ENCODE measurements at regions not wholly inside any gene's neighbourhood (a gene's known extent, or its start where the extent isn't known, plus 50 kb on each side); places are given as distances from the start of the nearest gene placed in this dataset.

DNA sequence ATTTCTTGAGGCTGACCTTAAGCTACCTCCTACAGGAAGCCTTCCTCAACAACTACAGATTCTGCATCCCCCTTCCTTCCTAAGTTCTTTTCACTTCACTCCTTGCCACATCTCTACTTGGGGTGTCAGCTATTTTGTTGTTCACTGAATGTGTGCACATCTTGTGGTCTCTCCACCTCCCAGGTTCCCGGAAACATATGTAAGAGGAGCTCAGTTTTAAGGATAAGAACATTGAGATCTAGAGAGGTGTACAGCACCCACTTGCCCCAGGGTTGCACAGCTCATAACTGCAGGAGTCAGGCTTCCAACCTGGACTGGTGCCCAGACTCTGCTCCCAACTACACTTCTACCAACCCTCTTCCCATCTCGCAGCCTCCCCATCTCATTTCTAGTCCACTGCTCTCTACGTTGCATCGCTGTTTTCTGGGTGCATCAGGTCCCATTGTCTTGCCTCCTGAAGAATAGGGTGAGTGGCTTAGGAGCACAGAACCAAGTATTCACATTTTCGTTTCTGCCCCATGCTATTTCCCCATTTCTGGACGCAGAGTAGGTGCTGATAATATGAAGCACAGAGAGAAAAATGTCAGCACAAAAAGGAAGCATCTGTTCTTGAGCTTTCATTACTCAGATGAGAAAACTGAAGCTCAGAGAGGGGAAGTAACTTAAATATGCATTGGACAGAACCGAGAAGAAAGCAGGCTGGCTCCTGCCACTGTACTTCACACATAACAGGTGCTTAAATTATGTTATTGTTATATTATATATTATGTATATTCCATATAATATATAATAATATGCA is 292.0 kb upstream of the CCL2 start:
- TF ChIP-seq, protein P1, sequence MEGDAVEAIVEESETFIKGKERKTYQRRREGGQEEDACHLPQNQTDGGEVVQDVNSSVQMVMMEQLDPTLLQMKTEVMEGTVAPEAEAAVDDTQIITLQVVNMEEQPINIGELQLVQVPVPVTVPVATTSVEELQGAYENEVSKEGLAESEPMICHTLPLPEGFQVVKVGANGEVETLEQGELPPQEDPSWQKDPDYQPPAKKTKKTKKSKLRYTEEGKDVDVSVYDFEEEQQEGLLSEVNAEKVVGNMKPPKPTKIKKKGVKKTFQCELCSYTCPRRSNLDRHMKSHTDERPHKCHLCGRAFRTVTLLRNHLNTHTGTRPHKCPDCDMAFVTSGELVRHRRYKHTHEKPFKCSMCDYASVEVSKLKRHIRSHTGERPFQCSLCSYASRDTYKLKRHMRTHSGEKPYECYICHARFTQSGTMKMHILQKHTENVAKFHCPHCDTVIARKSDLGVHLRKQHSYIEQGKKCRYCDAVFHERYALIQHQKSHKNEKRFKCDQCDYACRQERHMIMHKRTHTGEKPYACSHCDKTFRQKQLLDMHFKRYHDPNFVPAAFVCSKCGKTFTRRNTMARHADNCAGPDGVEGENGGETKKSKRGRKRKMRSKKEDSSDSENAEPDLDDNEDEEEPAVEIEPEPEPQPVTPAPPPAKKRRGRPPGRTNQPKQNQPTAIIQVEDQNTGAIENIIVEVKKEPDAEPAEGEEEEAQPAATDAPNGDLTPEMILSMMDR (IDR thresholded peaks at IDR 0.05; ENCODE audit: low read depth, low read length), result no peak
- peaks cover 10% of the 10 kb centered on the region; the same call in 1 of the 2 replicates for H3K9me3 ChIP-seq (ENCODE audit: control insufficient read depth, insufficient read depth, low read length)
- H3K27me3 ChIP-seq (ENCODE audit: control insufficient read depth, insufficient read depth, low read length), result no peaks in the 10 kb centered on the region
- ChIA-PET CTCF (no interaction called here), POLR2A (no interaction called here)
- H3K4me3 ChIP-seq (ENCODE audit: low read depth, low read length), result no peak overlapping the region
- H3K27ac ChIP-seq (ENCODE audit: low read depth, low read length), result no peak overlapping the region
- DNase-seq (ENCODE audit: low read depth, low spot score), result no peak

DNA sequence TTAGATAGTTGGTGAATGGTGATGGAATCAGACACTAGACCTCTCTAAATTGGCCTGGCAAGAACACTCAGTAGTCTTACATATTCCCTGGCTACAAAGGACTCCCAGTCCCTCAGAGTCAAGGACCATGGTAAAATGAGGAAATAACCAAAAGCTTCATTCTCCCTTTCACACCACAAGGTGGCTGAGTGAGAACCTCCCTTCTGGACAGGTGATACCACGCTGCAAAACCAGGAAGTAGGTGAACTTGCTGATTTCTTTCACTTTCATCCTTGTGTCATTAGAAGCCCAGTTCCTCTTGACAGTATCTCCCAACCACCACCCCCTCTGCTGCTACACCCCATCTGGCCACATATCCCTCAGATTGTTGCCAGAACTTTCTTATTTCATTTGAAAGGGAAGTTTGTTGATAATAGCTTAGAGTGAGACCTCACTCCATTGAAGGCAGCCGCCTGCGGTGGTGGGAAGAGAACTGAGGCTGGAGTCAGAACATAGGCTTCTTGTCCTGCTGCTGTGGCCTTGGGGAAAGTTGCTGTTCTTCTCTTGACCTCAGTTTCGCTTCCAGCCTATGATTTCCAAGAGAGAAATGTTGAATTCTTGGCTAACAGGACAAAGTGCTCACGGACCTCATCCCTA is 290.6 kb upstream of the CCL2 start:
- peaks cover 17% of the 10 kb centered on the region; the same call in 1 of the 2 replicates for H3K9me3 ChIP-seq (ENCODE audit: control insufficient read depth, insufficient read depth, low read length)
- no peak for DNase-seq (ENCODE audit: low read depth, low spot score)
- H3K27ac ChIP-seq (ENCODE audit: low read depth, low read length), result no peak overlapping the region
- CTCF ChIA-PET, result no interaction called here
- POLR2A ChIA-PET, result no interaction called here
- TF ChIP-seq, protein P1 (IDR thresholded peaks at IDR 0.05; ENCODE audit: low read depth, low read length), result no peak
- no peak overlapping the region for H3K4me3 ChIP-seq (ENCODE audit: low read depth, low read length)
- H3K27me3 ChIP-seq (ENCODE audit: control insufficient read depth, insufficient read depth, low read length), result no peaks in the 10 kb centered on the region

DNA sequence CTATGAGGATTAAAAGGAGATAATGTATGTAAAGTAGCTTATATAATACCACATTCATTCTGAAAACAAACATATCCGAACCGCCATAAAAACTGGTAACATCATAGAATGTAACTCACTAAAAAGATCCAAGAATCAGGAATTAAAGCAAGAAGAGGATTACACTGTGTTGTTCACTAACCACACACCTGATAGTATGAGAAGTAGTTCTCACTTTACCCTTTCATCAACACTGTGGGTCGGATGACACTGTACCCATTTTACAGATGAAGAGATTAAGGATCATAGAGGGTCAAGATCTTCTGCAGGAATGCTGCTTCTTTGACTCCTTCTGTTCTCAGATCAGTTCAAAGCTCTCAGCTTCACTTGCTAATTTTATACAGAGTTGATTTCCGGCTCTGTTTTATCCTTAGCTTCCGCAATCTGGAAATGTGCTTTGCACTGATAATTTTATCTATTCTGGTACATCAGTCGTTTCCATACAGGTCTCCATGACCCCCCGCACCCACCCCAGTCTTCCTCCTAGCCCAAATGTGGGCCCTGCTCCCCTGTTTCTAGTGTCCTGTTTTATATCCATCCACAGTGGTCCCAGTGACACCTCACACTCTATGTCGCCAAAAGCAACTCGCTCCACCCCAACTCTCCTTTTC is 288.6 kb upstream of the CCL2 start:
- no peak for DNase-seq (ENCODE audit: low read depth, low spot score)
- ChIA-PET POLR2A (no interaction called here), CTCF (no interaction called here)
- Histone ChIP-seq H3K27ac (ENCODE audit: low read depth, low read length) (no peak overlapping the region), H3K9me3 (ENCODE audit: control insufficient read depth, insufficient read depth, low read length) (peaks cover 20% of the 10 kb centered on the region; the same call in 1 of the 2 replicates), H3K4me3 (ENCODE audit: low read depth, low read length) (no peak overlapping the region), H3K27me3 (ENCODE audit: control insufficient read depth, insufficient read depth, low read length) (no peaks in the 10 kb centered on the region)
- TF ChIP-seq, protein P1 (IDR thresholded peaks at IDR 0.05; ENCODE audit: low read depth, low read length), result no peak

DNA sequence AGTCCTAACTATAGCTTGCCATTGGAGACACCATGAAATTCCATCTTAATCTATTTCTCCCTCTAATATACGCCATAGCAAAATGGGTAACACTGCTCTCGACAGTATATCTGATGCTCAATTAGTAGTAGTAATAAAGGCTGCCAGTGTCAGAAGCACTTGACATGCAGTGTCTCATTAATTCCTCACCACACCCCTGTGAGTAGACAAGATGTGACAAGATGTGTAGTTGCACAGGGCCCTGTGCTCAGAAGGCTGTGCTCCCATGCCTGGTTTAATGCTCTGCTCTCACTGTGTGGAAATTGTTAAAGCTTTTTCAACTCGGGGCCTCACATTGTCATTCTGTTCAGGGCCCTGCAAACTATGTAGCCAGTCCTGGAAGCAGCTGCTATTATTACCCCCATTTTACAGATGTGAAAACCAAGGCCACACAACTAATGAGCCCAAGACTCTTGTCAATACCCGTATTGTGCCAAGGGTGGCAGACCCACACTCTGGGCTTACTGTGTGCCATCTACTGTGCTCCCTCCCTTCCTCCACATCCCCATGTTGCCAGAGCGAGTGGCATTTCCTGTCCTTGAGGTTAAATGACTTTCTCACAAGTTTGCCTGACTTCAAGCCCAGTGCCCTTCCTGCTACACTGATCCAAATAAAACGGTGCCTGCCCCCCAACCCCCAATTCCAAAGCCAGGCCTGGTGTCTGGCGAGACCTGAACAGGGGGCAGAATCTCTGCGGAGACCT is 287.3 kb upstream of the CCL2 start:
- H3K27ac ChIP-seq (ENCODE audit: low read depth, low read length), result no peak overlapping the region
- TF ChIP-seq, protein P1 (IDR thresholded peaks at IDR 0.05; ENCODE audit: low read depth, low read length), result no peak
- POLR2A ChIA-PET, result no interaction called here
- DNase-seq (ENCODE audit: low read depth, low spot score), result no peak
- CTCF ChIA-PET, result no interaction called here
- H3K27me3 ChIP-seq (ENCODE audit: control insufficient read depth, insufficient read depth, low read length), result no peaks in the 10 kb centered on the region
- H3K9me3 ChIP-seq (ENCODE audit: control insufficient read depth, insufficient read depth, low read length), result peaks cover 18% of the 10 kb centered on the region; the same call in 1 of the 2 replicates
- H3K4me3 ChIP-seq (ENCODE audit: low read depth, low read length), result no peak overlapping the region

Measured in AG04450 (cell line).